Bronchial epithelial cell (primary cell): ENCODE measurements at regions not wholly inside any gene's neighbourhood (a gene's known extent, or its start where the extent isn't known, plus 50 kb on each side); places are given as distances from the start of the nearest gene placed in this dataset.

Experiments used
- DNase-seq: peaks from one replicate; pipeline ENCODE4 v3.0.0-alpha.2; 2010; ENCODE audit warnings: low read depth
- FAIRE-seq: peaks from 2 replicates; lab custom pipeline; 2011; peaks lifted over from hg19 to GRCh38; lab: Jason Lieb, UNC
- H3K27me3 ChIP-seq: 2 replicates; pipeline ENCODE4 v1.5.1; 2011; ENCODE audit warnings: low read length; ENCODE audit not compliant: control insufficient read depth, insufficient read depth
- H3K36me3 ChIP-seq: 2 replicates; pipeline ENCODE4 v1.5.1; 2011; ENCODE audit warnings: low read length; ENCODE audit not compliant: control insufficient read depth, insufficient read depth
- H3K4me3 ChIP-seq: 2 replicates; pipeline ENCODE4 v1.5.1; 2011; ENCODE audit warnings: mild to moderate bottlenecking, low read depth, low read length, control low read depth
- CTCF ChIP-seq: IDR thresholded peaks from 2 replicates; pipeline ENCODE4 v1.5.1; 2011; ENCODE audit warnings: mild to moderate bottlenecking, moderate library complexity, low read length, control low read depth, inconsistent platforms; ENCODE audit not compliant: insufficient read depth, severe bottlenecking

DNA sequence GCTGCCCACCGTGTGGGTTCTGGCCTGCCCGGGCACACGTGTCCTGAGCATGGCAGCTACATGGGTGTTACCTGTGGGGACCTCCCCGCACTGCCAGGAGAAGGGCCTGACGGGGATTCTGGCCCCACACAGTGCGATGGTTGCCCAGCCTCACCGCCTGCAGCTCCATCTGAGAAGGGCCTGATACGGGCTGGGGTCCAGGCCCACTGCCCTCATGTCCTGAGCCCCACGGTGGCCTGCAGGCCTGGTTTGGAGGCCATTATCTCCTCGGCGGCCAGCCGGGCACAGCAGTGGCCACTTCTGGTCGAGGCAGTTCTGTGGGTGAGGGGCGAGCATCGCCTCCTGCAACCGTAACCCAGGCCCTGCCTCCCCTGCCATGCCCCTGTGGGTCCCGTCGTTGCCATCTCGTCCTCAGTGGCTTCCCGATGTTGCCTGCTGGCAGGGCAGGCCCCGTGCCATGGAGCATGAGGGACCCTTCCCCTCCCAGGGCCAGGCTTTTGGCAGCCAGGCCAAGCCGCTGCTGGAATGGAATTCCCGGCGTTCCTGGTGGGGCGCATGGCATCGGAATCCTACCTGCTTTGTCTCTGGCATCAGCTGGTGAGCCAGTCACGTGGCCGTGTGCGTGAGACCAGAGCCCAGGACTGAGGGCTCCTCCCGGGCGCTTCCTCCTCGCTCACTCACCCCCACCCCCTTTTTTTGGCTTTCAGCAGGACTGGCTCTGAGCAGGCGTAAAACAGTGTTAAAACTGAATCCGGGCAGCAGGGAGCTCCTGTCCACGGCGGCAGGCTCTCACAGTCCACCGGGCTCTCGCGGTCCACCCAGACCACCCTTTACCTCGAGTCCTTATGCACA is 71.9 kb upstream of the PPARA start:
- H3K4me3 ChIP-seq: no peak overlapping the region
- TF ChIP-seq CTCF: no peak
- H3K27me3 ChIP-seq: no peaks in the 10 kb centered on the region
- peaks cover 33% of the 10 kb centered on the region for H3K36me3 ChIP-seq
- DNase-seq (no peak), FAIRE-seq (no peak)

- Histone ChIP-seq H3K4me3 (no peak overlapping the region), H3K36me3 (peaks cover 34% of the 10 kb centered on the region), H3K27me3 (no peaks in the 10 kb centered on the region)
- no peak for TF ChIP-seq CTCF
- DNase-seq: no peak
- FAIRE-seq: no peak
Observed at GRCh38 chr22:46079093-46079860, 71.0 kb upstream of the PPARA start.

DNA sequence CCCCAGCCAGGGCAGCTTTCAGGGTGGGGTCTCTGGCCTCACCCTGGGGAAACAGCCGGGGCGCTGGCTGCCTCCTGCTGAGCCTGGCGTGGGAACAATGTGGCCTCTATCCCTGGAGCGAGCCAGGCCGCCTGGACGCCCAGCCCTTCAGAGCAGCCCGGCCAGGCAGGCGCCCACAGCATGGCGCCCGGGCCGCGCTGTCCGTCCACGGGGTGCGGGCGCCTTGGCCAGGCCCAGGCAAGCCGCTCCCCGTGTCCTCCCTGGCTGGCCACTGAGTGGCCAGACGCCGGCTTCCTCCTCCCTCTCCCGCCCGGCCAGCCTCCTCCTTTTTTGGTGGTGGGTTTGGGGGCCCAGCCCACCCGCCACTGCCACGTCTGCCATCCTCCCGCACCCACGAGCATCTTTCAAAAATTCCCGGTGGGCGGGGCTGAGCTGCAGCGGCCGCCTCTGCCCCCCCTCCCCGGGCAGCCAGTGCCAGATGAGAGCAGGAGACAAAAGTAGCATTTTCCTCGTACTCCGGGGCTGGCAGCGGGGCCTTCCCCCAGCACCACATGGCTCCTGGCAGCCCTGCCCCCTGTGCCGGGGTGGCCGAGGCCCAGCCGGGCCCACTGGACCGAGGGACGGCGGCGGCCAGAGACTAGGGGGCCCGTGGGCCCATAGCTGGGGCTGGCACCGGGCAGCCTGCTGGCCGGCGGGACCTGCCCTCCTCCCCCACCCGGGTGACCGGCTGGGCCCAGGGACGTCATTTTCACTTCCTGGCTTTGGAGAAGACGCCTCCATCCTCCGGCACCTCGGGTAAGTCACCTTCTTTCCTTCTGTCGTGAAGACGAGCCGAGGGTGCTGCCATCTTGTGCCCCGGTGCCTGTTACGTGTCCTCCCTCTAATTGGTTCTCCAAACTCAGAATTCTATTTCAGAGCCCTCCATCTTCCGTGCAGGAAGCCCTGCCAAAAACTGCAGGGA is 70.2 kb upstream of the PPARA start:
- FAIRE-seq (no peak), DNase-seq (no peak)
- peaks cover 33% of the 10 kb centered on the region for H3K36me3 ChIP-seq
- no peaks in the 10 kb centered on the region for H3K27me3 ChIP-seq
- H3K4me3 ChIP-seq: no peak overlapping the region
- no peak for TF ChIP-seq CTCF

DNA sequence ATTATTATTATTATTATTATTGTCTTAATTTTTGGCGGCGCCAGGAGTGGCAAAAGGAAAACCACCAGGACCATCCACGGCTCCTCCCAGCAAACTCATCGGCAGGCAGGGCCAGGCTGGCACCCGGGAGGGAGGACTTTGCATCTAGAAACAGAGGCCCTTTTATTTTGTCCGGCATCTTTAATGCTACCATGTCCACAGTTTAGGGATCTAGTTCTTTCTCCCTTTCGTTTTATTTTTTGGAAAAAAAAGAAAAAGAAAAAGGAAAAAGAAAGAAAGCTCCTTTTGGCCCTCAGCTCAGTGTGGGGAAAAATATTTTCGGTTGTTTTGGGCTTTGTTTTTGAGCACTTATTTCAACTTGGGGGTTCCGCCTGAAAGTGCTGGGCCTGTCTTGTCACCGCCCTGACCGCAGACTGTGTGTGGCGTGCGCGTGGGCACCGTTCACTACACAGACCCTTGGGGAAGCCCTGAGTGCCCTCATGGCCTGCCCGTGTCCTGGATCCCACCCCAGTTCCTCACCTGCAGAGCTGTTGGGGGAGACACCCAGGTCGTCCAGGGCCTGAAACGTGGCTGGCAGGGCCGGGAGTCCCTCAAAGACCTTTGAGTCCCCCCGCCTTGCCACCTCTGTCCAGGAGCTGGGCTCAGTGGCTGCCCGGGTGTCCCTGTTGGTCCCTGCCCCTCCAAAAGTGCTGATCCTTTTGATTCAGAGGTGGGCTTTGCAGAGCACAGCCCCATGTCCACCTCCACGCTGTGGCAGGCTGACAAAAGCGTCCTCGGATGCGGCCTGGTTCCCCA is 69.1 kb upstream of the PPARA start:
- DNase-seq (no peak), FAIRE-seq (no peak)
- Histone ChIP-seq H3K36me3 (peaks cover 32% of the 10 kb centered on the region), H3K4me3 (no peak overlapping the region), H3K27me3 (no peaks in the 10 kb centered on the region)
- TF ChIP-seq CTCF: no peak

DNA sequence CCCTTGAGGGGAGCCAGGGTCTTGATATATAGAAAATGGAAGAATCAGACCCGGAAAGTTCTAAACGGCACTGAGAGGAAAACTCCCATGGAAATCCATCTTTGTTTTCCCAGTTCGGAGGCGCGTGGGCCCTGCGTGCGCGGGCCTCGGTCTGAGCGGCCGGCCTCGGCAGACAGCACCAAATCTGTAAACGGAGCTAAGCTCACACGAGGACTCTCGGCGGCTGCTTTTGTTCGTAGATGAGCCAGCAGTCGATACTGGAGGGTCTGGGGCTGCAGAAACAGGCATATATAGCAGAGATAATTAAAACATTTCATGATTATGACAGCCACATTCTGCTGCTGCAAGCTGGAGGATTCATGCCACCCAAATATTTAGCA is 68.5 kb upstream of the PPARA start:
- H3K27me3 ChIP-seq: no peaks in the 10 kb centered on the region
- peaks cover 37% of the 10 kb centered on the region for H3K36me3 ChIP-seq
- H3K4me3 ChIP-seq: no peak overlapping the region
- no peak for FAIRE-seq
- no peak for TF ChIP-seq CTCF
- no peak for DNase-seq
